Right lobe of liver (tissue), 4 donors: ENCODE measurements at regions not wholly inside any gene's neighbourhood (a gene's known extent, or its start where the extent isn't known, plus 50 kb on each side); places are given as distances from the start of the nearest gene placed in this dataset.

Experiments used
- CTCF ChIP-seq, 4 donors: fragments of 200-600 bp in 3 of 4; fragments of 450-650 bp in 1 of 4; IDR thresholded peaks; one replicate each; pipeline versions ENCODE4 v1.5.1 to v1.8.0; 2016 to 2022; ENCODE audit warnings: antibody characterized with exemption in 4 of 4, mild to moderate bottlenecking in 2 of 4
- POLR2A ChIP-seq: fragments of 450-650 bp; IDR thresholded peaks from one replicate; pipeline ENCODE4 v1.6.1; 2017; ENCODE audit warnings: antibody characterized with exemption, mild to moderate bottlenecking
- donor health status: DM: no; HTN: no; CAD: no.
- donor health status: DM: no; HTN: no; CAD: no.
- donor health status: DM: no; HTN: yes; CAD: no.

GRCh38 chr11:122487669-122488068 lies 167.9 kb upstream of the UBASH3B start:
- TF ChIP-seq CTCF (IDR thresholded peaks at IDR 0.05) (no peak), POLR2A (no peak)
